Endodermal cell (in vitro differentiated cells): ENCODE measurements at regions not wholly inside any gene's neighbourhood (a gene's known extent, or its start where the extent isn't known, plus 50 kb on each side); places are given as distances from the start of the nearest gene placed in this dataset.

Experiments
- DNase-seq: peaks from one replicate; pipeline ENCODE4 v3.0.0-alpha.2; 2017
- H3K27ac ChIP-seq: 2 replicates; pipeline ENCODE4 v1.5.1; 2013; ENCODE audit warnings: mild to moderate bottlenecking, low read depth, low read length, moderate library complexity
- H3K27me3 ChIP-seq: 2 replicates; pipeline ENCODE4 v1.6.1; 2013; ENCODE audit warnings: mild to moderate bottlenecking, low read length, moderate library complexity; ENCODE audit not compliant: insufficient read depth, control insufficient read depth, poor library complexity, severe bottlenecking
- H3K36me3 ChIP-seq: 2 replicates; pipeline ENCODE4 v1.7.0; 2013; ENCODE audit warnings: mild to moderate bottlenecking, low read length, moderate library complexity; ENCODE audit not compliant: control insufficient read depth, insufficient read depth
- H3K4me1 ChIP-seq: one replicate; pipeline ENCODE4 v1.7.0; 2013; ENCODE audit warnings: low read length; ENCODE audit not compliant: control insufficient read depth, insufficient read depth
- H3K4me3 ChIP-seq: 2 replicates; pipeline ENCODE4 v1.5.1; 2013; ENCODE audit warnings: mild to moderate bottlenecking, low read length, moderate library complexity
- H3K9ac ChIP-seq: 2 replicates; pipeline ENCODE4 v1.6.1; 2013; ENCODE audit warnings: mild to moderate bottlenecking, low read length, moderate library complexity; ENCODE audit not compliant: poor library complexity, severe bottlenecking; ENCODE audit errors: extremely low read depth
- H3K9me3 ChIP-seq: 2 replicates; pipeline ENCODE4 v1.6.1; 2013; ENCODE audit warnings: mild to moderate bottlenecking, low read length, moderate library complexity; ENCODE audit not compliant: control insufficient read depth
- H3K27ac Mint-ChIP-seq: 2 replicates; pipeline ENCODE4 v1.8.0; 2020; ENCODE audit warnings: mixed read lengths
- H3K27me3 Mint-ChIP-seq: 2 replicates; pipeline ENCODE4 v1.8.0; 2021; ENCODE audit warnings: mild to moderate bottlenecking, mixed read lengths; ENCODE audit not compliant: insufficient read depth
- H3K36me3 Mint-ChIP-seq: 2 replicates; pipeline ENCODE4 v1.8.0; 2020; ENCODE audit warnings: low read depth, mixed read lengths
- H3K4me1 Mint-ChIP-seq: 2 replicates; pipeline ENCODE4 v1.8.0; 2020; ENCODE audit warnings: mixed read lengths
- H3K4me3 Mint-ChIP-seq: 2 replicates; pipeline ENCODE4 v1.8.0; 2020; ENCODE audit warnings: mild to moderate bottlenecking, moderate library complexity, mixed read lengths
- H3K9me3 Mint-ChIP-seq: 2 replicates; pipeline ENCODE4 v1.8.0; 2020; ENCODE audit warnings: mild to moderate bottlenecking, mixed read lengths
- WGBS, 2 experiments: methylation state at CpG; one replicate each; pipeline versions ENCODE4 v1.1.5 to v1.1.7; 2013; ENCODE audit warnings: missing lambda C conversion rate in 2 of 2, mixed read lengths in 1 of 2; ENCODE audit not compliant: insufficient coverage in 1 of 2, insufficient read length in 1 of 2; 5-methylcytosine and 5-hydroxymethylcytosine counted together
- TF ChIP-seq, protein P1 (sequence below): fragments of 200-600 bp; sonication (generic); conservative IDR thresholded peaks from 2 replicates; pipeline ENCODE4 v1.5.0; 2021; ENCODE audit warnings: antibody characterized with exemption, mild to moderate bottlenecking

GRCh38 chr17:73759734-73760438, 115.6 kb upstream of the SDK2 start:
- Histone ChIP-seq H3K36me3 (no peaks in the 10 kb centered on the region), H3K27ac (no peak overlapping the region), H3K9me3 (no peaks in the 10 kb centered on the region), H3K4me1 (no peaks in the 10 kb centered on the region), H3K27me3 (no peaks in the 10 kb centered on the region), H3K9ac (no peak overlapping the region), H3K4me3 (no peak overlapping the region)
- 88 to 89% methylated on average over 11 to 18 of the region's 18 CpGs for WGBS, 2 experiments
- H3K4me1 Mint-ChIP-seq: peaks cover 10% of the 10 kb centered on the region
- TF ChIP-seq, protein P1, sequence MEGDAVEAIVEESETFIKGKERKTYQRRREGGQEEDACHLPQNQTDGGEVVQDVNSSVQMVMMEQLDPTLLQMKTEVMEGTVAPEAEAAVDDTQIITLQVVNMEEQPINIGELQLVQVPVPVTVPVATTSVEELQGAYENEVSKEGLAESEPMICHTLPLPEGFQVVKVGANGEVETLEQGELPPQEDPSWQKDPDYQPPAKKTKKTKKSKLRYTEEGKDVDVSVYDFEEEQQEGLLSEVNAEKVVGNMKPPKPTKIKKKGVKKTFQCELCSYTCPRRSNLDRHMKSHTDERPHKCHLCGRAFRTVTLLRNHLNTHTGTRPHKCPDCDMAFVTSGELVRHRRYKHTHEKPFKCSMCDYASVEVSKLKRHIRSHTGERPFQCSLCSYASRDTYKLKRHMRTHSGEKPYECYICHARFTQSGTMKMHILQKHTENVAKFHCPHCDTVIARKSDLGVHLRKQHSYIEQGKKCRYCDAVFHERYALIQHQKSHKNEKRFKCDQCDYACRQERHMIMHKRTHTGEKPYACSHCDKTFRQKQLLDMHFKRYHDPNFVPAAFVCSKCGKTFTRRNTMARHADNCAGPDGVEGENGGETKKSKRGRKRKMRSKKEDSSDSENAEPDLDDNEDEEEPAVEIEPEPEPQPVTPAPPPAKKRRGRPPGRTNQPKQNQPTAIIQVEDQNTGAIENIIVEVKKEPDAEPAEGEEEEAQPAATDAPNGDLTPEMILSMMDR: no peak
- no peak overlapping the region for H3K4me3 Mint-ChIP-seq
- DNase-seq: no peak
- no peak overlapping the region for H3K27ac Mint-ChIP-seq
- H3K27me3 Mint-ChIP-seq: peaks cover 17% of the 10 kb centered on the region
- H3K9me3 Mint-ChIP-seq: no peaks in the 10 kb centered on the region
- H3K36me3 Mint-ChIP-seq: no peaks in the 10 kb centered on the region

- 76 to 94% methylated on average over 2 to 5 of the region's 5 CpGs for WGBS, 2 experiments
- Mint-ChIP-seq H3K9me3 (no peaks in the 10 kb centered on the region), H3K27me3 (peaks cover 15% of the 10 kb centered on the region), H3K36me3 (no peaks in the 10 kb centered on the region), H3K4me1 (peaks cover 10% of the 10 kb centered on the region), H3K4me3 (no peak overlapping the region), H3K27ac (no peak overlapping the region)
- H3K4me1 ChIP-seq: no peaks in the 10 kb centered on the region
- no peaks in the 10 kb centered on the region for H3K36me3 ChIP-seq
- H3K27ac ChIP-seq: no peak overlapping the region
- H3K4me3 ChIP-seq: no peak overlapping the region
- H3K9me3 ChIP-seq: no peaks in the 10 kb centered on the region
- TF ChIP-seq, protein P1: no peak
- no peak overlapping the region for H3K9ac ChIP-seq
- H3K27me3 ChIP-seq: no peaks in the 10 kb centered on the region
- DNase-seq: peak; percentile 93
Measured at GRCh38 chr17:73760439-73760758, 116.2 kb upstream of the SDK2 start.

- Mint-ChIP-seq H3K27ac (no peak overlapping the region), H3K9me3 (no peaks in the 10 kb centered on the region), H3K36me3 (no peaks in the 10 kb centered on the region), H3K27me3 (peaks cover 17% of the 10 kb centered on the region), H3K4me3 (no peak overlapping the region), H3K4me1 (peaks cover under 1% of the 10 kb centered on the region)
- Histone ChIP-seq H3K27ac (no peak overlapping the region), H3K4me3 (no peak overlapping the region), H3K9ac (no peak overlapping the region), H3K36me3 (no peaks in the 10 kb centered on the region), H3K9me3 (no peaks in the 10 kb centered on the region), H3K4me1 (no peaks in the 10 kb centered on the region), H3K27me3 (no peaks in the 10 kb centered on the region)
- no peak for DNase-seq
- 87 to 88% methylated on average over 14 to 17 of the region's 17 CpGs for WGBS, 2 experiments
- TF ChIP-seq, protein P1: no peak
Measured at GRCh38 chr17:73765824-73766563, 121.7 kb upstream of the SDK2 start.
